HEK293 (cell line): ENCODE measurements at regions not wholly inside any gene's neighbourhood (a gene's known extent, or its start where the extent isn't known, plus 50 kb on each side); places are given as distances from the start of the nearest gene placed in this dataset.

Experiments
- CTCF ChIA-PET: fragments of 350-600 bp; formaldehyde crosslinking; extraction: SDS; loops from one replicate; lab custom pipeline; 2021; ENCODE audit warnings: antibody characterized with exemption; lab: Yijun Ruan, JAX
- POLR2A ChIA-PET: fragments of 300-600 bp; formaldehyde crosslinking; extraction: SDS; loops from one replicate; lab custom pipeline; 2020; ENCODE audit warnings: antibody characterized with exemption, inconsistent platforms; lab: Yijun Ruan, JAX
- H3K27ac ChIP-seq: fragments of 200-500 bp; sonication (Bioruptor generic); 2 replicates; pipeline ENCODE4 v1.5.1; 2014; ENCODE audit warnings: low read depth, low read length, control low read depth, inconsistent platforms; ENCODE audit errors: extremely low read depth
- H3K36me3 ChIP-seq, 2 experiments: fragments of 200-500 bp in 1 of 2; sonication (Bioruptor generic) in 1 of 2; 1 replicate in 1 of 2; 2 replicates in 1 of 2; pipeline ENCODE4 v1.5.1; 2014 to 2017; ENCODE audit warnings: inconsistent platforms in 2 of 2, low read length in 2 of 2; ENCODE audit not compliant: control insufficient read depth in 2 of 2, insufficient read depth in 1 of 2
- H3K4me1 ChIP-seq: fragments of 200-500 bp; sonication (Bioruptor generic); 2 replicates; pipeline ENCODE4 v1.5.1; 2014; ENCODE audit warnings: mild to moderate bottlenecking, low read length, inconsistent platforms; ENCODE audit not compliant: control insufficient read depth, insufficient read depth
- H3K4me3 ChIP-seq: 2 replicates; pipeline ENCODE4 v1.5.1; 2011; ENCODE audit warnings: low read depth, mild to moderate bottlenecking, control low read depth, low read length, moderate library complexity
- H3K9me3 ChIP-seq: fragments of 200-500 bp; sonication (Bioruptor generic); 2 replicates; pipeline ENCODE4 v1.5.1; 2014; ENCODE audit warnings: low read depth, low read length, inconsistent platforms; ENCODE audit not compliant: control insufficient read depth, insufficient read depth
- KLF8 ChIP-seq: fragments of 450-650 bp; formaldehyde crosslinking; IDR thresholded peaks from 2 replicates; pipeline ENCODE4 v1.5.1; 2016; ENCODE audit warnings: missing biosample characterization, missing genetic modification characterization
- MEIS1 ChIP-seq: sonication (generic); formaldehyde crosslinking; IDR thresholded peaks from 2 replicates; pipeline ENCODE4 v1.8.1; 2022; ENCODE audit warnings: missing genetic modification reagents, mild to moderate bottlenecking, borderline replicate concordance
- REPIN1 ChIP-seq: fragments of 450-650 bp; formaldehyde crosslinking; IDR thresholded peaks from 2 replicates; pipeline ENCODE4 v1.5.1; 2017; ENCODE audit warnings: missing biosample characterization, missing genetic modification characterization, low read depth
- SCRT1 ChIP-seq: fragments of 450-650 bp; formaldehyde crosslinking; IDR thresholded peaks from 2 replicates; pipeline ENCODE4 v1.5.1; 2016; ENCODE audit warnings: missing biosample characterization, missing genetic modification characterization, borderline replicate concordance
- TRIM28 ChIP-seq: IDR thresholded peaks from 2 replicates; pipeline ENCODE4 v1.6.1; 2011; ENCODE audit warnings: low read length, control low read depth, borderline replicate concordance
- ZBTB44 ChIP-seq: fragments of 450-650 bp; IDR thresholded peaks from 2 replicates; pipeline ENCODE4 v1.5.1; 2018; ENCODE audit warnings: missing biosample characterization, mild to moderate bottlenecking, missing genetic modification characterization
- ZBTB7A ChIP-seq: fragments of 450-650 bp; formaldehyde crosslinking; IDR thresholded peaks from 2 replicates; pipeline ENCODE4 v1.5.1; 2016; ENCODE audit warnings: low read depth, missing biosample characterization, missing genetic modification characterization
- ZBTB8A ChIP-seq: fragments of 450-650 bp; formaldehyde crosslinking; IDR thresholded peaks from 2 replicates; pipeline ENCODE4 v1.5.1; 2016; ENCODE audit warnings: missing biosample characterization, missing genetic modification characterization
- ZFHX2 ChIP-seq: fragments of 450-650 bp; formaldehyde crosslinking; conservative IDR thresholded peaks from 2 replicates; pipeline ENCODE4 v1.5.1; 2016; ENCODE audit warnings: missing biosample characterization, missing genetic modification characterization
- ZNF146 ChIP-seq: fragments of 450-650 bp; formaldehyde crosslinking; IDR thresholded peaks from 2 replicates; pipeline ENCODE4 v1.5.1; 2016; ENCODE audit warnings: missing biosample characterization, missing genetic modification characterization
- ZNF16 ChIP-seq: fragments of 450-650 bp; formaldehyde crosslinking; IDR thresholded peaks from 2 replicates; pipeline ENCODE4 v1.5.1; 2016; ENCODE audit warnings: low read depth, missing biosample characterization, missing genetic modification characterization
- ZNF341 ChIP-seq: fragments of 450-650 bp; formaldehyde crosslinking; IDR thresholded peaks from 2 replicates; pipeline ENCODE4; 2016; ENCODE audit warnings: low read depth, missing biosample characterization, missing genetic modification characterization
- ZNF544 ChIP-seq: fragments of 450-650 bp; formaldehyde crosslinking; IDR thresholded peaks from 2 replicates; pipeline ENCODE4 v1.5.0; 2017; ENCODE audit warnings: missing biosample characterization, missing genetic modification characterization
- ZNF561 ChIP-seq: fragments of 450-650 bp; IDR thresholded peaks from 2 replicates; pipeline ENCODE4 v1.5.1; 2018; ENCODE audit warnings: missing biosample characterization, missing genetic modification characterization, borderline replicate concordance
- ZNF596 ChIP-seq: fragments of 450-650 bp; IDR thresholded peaks from 2 replicates; pipeline ENCODE4 v1.5.0; 2018; ENCODE audit warnings: missing biosample characterization, mild to moderate bottlenecking, missing genetic modification characterization, moderate library complexity
- ZNF610 ChIP-seq: fragments of 450-650 bp; formaldehyde crosslinking; IDR thresholded peaks from 2 replicates; pipeline ENCODE4 v1.5.1; 2016; ENCODE audit warnings: missing biosample characterization, missing genetic modification characterization, borderline replicate concordance
- ZNF660 ChIP-seq: fragments of 450-650 bp; IDR thresholded peaks from 2 replicates; pipeline ENCODE4 v1.5.1; 2018; ENCODE audit warnings: missing biosample characterization, mild to moderate bottlenecking, missing genetic modification characterization
- ZNF670 ChIP-seq: fragments of 450-650 bp; formaldehyde crosslinking; IDR thresholded peaks from 2 replicates; pipeline ENCODE4 v1.5.1; 2016; ENCODE audit warnings: missing biosample characterization, missing genetic modification characterization, low read depth
- ZNF777 ChIP-seq: fragments of 450-650 bp; formaldehyde crosslinking; IDR thresholded peaks from 2 replicates; pipeline ENCODE4 v1.5.1; 2017; ENCODE audit warnings: missing biosample characterization, missing genetic modification characterization, borderline replicate concordance
- ZNF785 ChIP-seq: fragments of 450-650 bp; formaldehyde crosslinking; IDR thresholded peaks from 2 replicates; pipeline ENCODE4 v1.5.1; 2016; ENCODE audit warnings: missing biosample characterization, missing genetic modification characterization
- ZNF792 ChIP-seq: fragments of 450-650 bp; formaldehyde crosslinking; IDR thresholded peaks from 2 replicates; pipeline ENCODE4 v1.5.1; 2016; ENCODE audit warnings: missing biosample characterization, missing genetic modification characterization
- ZSCAN30 ChIP-seq: fragments of 450-650 bp; IDR thresholded peaks from 2 replicates; pipeline ENCODE4 v1.5.1; 2018; ENCODE audit warnings: missing biosample characterization, mild to moderate bottlenecking, missing genetic modification characterization, moderate library complexity
- ZXDB ChIP-seq: fragments of 450-650 bp; formaldehyde crosslinking; IDR thresholded peaks from 2 replicates; pipeline ENCODE4 v1.5.1; 2016; ENCODE audit warnings: missing biosample characterization, missing genetic modification characterization

- ChIA-PET CTCF (interaction anchor here (0.6 to 1.4 kb wide), 3 partner anchors 11 to 226 kb away, joined by 3 to 4 read pairs (median 3); no protein-coding TSS in a partner anchor), POLR2A (no interaction called here)
- TF ChIP-seq ZNF561 (no peak), ZBTB8A (tag by site-specific recombination) (no peak), ZBTB7A (tag by site-specific recombination) (no peak), ZNF16 (tag by site-specific recombination) (no peak), ZNF610 (no peak), ZNF670 (tag by site-specific recombination) (no peak), ZNF146 (no peak), ZFHX2 (tag by site-specific recombination) (no peak), SCRT1 (tag by site-specific recombination) (no peak), ZXDB (tag by site-specific recombination) (no peak), ZNF792 (tag by site-specific recombination) (no peak), ZNF785 (tag by site-specific recombination) (no peak), MEIS1 (no peak), KLF8 (tag by site-specific recombination) (no peak), ZNF660 (tag by site-specific recombination) (no peak)
- Histone ChIP-seq H3K27ac (no peak overlapping the region), H3K4me1 (no peaks in the 10 kb centered on the region), H3K4me3 (no peak overlapping the region), H3K36me3 (no peaks in the 10 kb centered on the region), H3K9me3 (no peaks in the 10 kb centered on the region)
Observed at GRCh38 chr11:69904161-69904973, 85.2 kb upstream of the FGF3 start.

DNA sequence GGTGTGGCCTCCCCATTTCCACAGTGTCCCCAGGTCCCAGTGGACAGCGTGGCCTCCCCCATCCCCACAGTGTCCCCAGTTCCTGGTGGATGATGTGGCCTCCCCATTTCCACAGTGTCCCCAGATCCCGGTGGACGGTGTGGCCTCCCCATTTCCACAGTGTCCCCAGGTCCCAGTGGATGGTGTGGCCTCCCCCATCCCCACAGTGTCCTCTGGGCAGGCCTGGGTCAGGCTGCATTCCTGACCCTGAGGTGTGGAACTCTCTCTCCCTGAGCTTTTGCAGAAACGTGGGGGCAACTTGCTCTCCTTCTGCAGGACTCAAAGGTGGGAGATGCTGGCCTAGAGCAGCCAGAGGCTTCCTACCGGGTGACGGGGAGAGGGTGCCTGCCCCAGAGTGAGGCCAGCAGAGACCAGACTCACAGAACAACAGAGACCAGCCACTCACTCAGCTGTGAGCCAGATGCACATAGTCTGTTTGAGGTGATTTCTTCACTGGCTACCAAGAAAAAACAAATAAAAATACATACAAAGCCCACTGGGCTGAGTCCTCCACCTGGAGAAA, 85.8 kb upstream of the FGF3 start:
- H3K36me3 ChIP-seq, result no peaks in the 10 kb centered on the region
- no peak for TF ChIP-seq ZBTB44 (tag by site-specific recombination)
- TF ChIP-seq ZNF777 (tag by site-specific recombination), result no peak
- H3K9me3 ChIP-seq, result no peaks in the 10 kb centered on the region
- ChIA-PET POLR2A (no interaction called here), CTCF (interaction anchor here (0.6 to 1.4 kb wide), 4 partner anchors 10 to 409 kb away, joined by 3 to 4 read pairs (median 3); no protein-coding TSS in a partner anchor)
- no peak overlapping the region for H3K4me3 ChIP-seq
- H3K27ac ChIP-seq, result no peak overlapping the region
- no peaks in the 10 kb centered on the region for H3K4me1 ChIP-seq

DNA sequence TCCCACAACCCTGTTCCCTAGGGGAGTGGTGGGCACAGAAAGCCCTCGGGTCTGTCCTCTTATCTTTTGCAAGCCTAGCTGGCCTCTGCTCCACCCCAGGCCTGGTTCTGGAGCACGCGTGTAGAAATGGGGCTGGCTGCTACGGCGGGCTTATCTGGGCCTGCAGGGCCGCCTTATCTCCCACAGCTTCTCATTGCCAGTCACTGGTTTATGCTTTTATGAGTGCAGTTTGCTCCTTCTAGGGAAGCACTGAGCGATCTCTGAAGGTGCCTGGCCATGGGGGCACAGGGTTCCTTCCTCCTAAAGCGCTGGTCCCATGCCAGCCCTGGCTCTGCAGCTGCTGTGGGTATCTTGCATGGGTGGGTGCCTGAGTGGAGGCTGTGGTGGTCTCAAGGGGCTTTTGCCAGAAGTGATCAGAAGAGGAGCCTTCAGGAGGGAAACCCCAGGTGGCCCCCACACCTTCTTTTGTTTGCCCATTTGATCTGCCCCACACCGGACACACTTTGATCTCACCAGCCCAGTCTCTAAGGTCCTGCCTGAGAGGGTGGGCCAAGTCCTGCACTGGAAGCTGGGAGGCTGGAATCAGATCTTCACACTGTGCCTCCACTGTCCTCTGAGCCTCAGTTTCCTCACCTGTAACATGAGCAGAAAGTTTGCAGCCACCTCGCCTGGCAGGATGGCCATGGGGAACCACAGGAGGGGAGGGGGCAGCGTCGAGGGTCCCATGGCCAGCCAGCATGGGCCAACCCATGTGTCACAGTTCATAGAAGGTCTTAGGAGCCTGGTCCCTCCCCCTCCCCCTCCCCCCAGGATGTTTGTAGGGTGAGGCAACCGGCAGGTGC, 86.6 kb upstream of the FGF3 start:
- no peaks in the 10 kb centered on the region for H3K9me3 ChIP-seq
- no peaks in the 10 kb centered on the region for H3K4me1 ChIP-seq
- H3K36me3 ChIP-seq, result no peaks in the 10 kb centered on the region
- H3K27ac ChIP-seq, result no peak overlapping the region
- POLR2A ChIA-PET, result no interaction called here
- CTCF ChIA-PET, result interaction anchor here (0.6 to 1.4 kb wide), 3 partner anchors 9 to 410 kb away, joined by 3 to 4 read pairs (median 3); no protein-coding TSS in a partner anchor
- H3K4me3 ChIP-seq, result no peak overlapping the region
- TF ChIP-seq TRIM28, result no peak
- TF ChIP-seq ZNF670 (tag by site-specific recombination), result no peak
- no peak for TF ChIP-seq ZSCAN30 (tag by site-specific recombination)
- TF ChIP-seq REPIN1 (tag by site-specific recombination), result no peak
- no peak for TF ChIP-seq ZNF341 (tag by site-specific recombination)
- no peak for TF ChIP-seq ZNF596 (tag by site-specific recombination)
- TF ChIP-seq ZNF544, result no peak
- TF ChIP-seq SCRT1 (tag by site-specific recombination), result no peak
